ENCODE measurements at regions not wholly inside any gene's neighbourhood (a gene's known extent, or its start where the extent isn't known, plus 50 kb on each side); places are given as distances from the start of the nearest gene placed in this dataset.

GRCh38 chr6:168887621-168888020 lies 366.0 kb downstream of the THBS2 start:
- no peak for TF ChIP-seq CTCF (IDR thresholded peaks at IDR 0.05)
- no peak for TF ChIP-seq POLR2A (IDR thresholded peaks at IDR 0.05)

Measured in heart left ventricle (tissue), 13 donors.